H1 (cell line): ENCODE measurements at regions not wholly inside any gene's neighbourhood (a gene's known extent, or its start where the extent isn't known, plus 50 kb on each side); places are given as distances from the start of the nearest gene placed in this dataset.

ENCODE experiments used
- CTCF ChIA-PET: fragments of 300-600 bp; sonication (Branson Sonifier 250); formaldehyde crosslinking; loops from one replicate; lab custom pipeline; 2021; ENCODE audit not compliant: partially characterized antibody; lab: Charles Lee
- POLR2A ChIA-PET: fragments of 300-600 bp; sonication (Branson Sonifier 250); formaldehyde crosslinking; loops from one replicate; lab custom pipeline; 2021; ENCODE audit warnings: inconsistent platforms; ENCODE audit not compliant: partially characterized antibody; lab: Charles Lee
- DNase-seq, 2 experiments: peaks; one replicate each; pipeline versions ENCODE4 v3.0.0 to v3.0.0-alpha.2; 2010 to 2022; ENCODE audit warnings: low spot score in 2 of 2, low read depth in 1 of 2, mixed read lengths in 1 of 2
- FAIRE-seq: peaks from 2 replicates; lab custom pipeline; 2011; peaks lifted over from hg19 to GRCh38; lab: Jason Lieb, UNC
- H2AFZ ChIP-seq: 2 replicates; pipeline ENCODE4 v1.8.1; 2012; ENCODE audit warnings: low read length, inconsistent platforms
- H2AK5ac ChIP-seq: 2 replicates; pipeline ENCODE4 v1.6.1; 2013; ENCODE audit warnings: low read depth, low read length
- H2BK120ac ChIP-seq: replicated peaks from 2 replicates; pipeline ENCODE3; 2013; ENCODE audit warnings: low read depth, low read length, inconsistent platforms
- H2BK12ac ChIP-seq: 2 replicates; pipeline ENCODE4 v1.6.1; 2013; ENCODE audit warnings: low read depth, low read length
- H2BK15ac ChIP-seq: 2 replicates; pipeline ENCODE4 v1.6.1; 2013; ENCODE audit warnings: low read length
- H2BK20ac ChIP-seq: 2 replicates; pipeline ENCODE4 v1.6.1; 2013; ENCODE audit warnings: low read length
- H2BK5ac ChIP-seq: 2 replicates; pipeline ENCODE4 v1.6.1; 2013; ENCODE audit warnings: low read depth, low read length
- H3K14ac ChIP-seq: 2 replicates; pipeline ENCODE4 v1.6.1; 2013; ENCODE audit warnings: inconsistent platforms; ENCODE audit not compliant: insufficient read length
- H3K18ac ChIP-seq: 2 replicates; pipeline ENCODE4 v1.6.1; 2013; ENCODE audit warnings: low read length; ENCODE audit errors: extremely low read depth
- H3K23ac ChIP-seq: 2 replicates; pipeline ENCODE4 v1.6.1; 2013; ENCODE audit warnings: inconsistent platforms; ENCODE audit not compliant: insufficient read length
- H3K23me2 ChIP-seq: 2 replicates; pipeline ENCODE4 v1.6.1; 2013; ENCODE audit warnings: low read depth, low read length
- H3K27ac ChIP-seq: 2 replicates; pipeline ENCODE4 v1.6.1; 2011; ENCODE audit warnings: low read depth, low read length, inconsistent platforms
- H3K27me3 ChIP-seq, 4 experiments: replicated peaks in 1 of 4; 1 replicate in 1 of 4; 2 replicates in 3 of 4; pipeline versions ENCODE4 v1.6.1 to v1.8.1; 2011 to 2013; ENCODE audit warnings: low read length in 3 of 4, mild to moderate bottlenecking in 3 of 4, inconsistent platforms in 2 of 4, mixed read lengths in 2 of 4, moderate library complexity in 1 of 4; ENCODE audit not compliant: control insufficient read depth in 3 of 4, insufficient read depth in 3 of 4; ENCODE audit errors: extremely low read depth in 1 of 4
- H3K36me3 ChIP-seq, 4 experiments: 2 replicates each; pipeline versions ENCODE4 v1.6.1 to v1.8.1; 2011 to 2013; ENCODE audit warnings: mild to moderate bottlenecking in 4 of 4, low read length in 3 of 4, moderate library complexity in 2 of 4, control low read depth in 1 of 4, inconsistent platforms in 1 of 4; ENCODE audit not compliant: insufficient read depth in 4 of 4, control insufficient read depth in 2 of 4
- H3K4ac ChIP-seq: replicated peaks from 2 replicates; pipeline ENCODE3; 2013; ENCODE audit warnings: low read length, low read depth, mixed read lengths, inconsistent platforms; ENCODE audit not compliant: insufficient read length
- H3K4me1 ChIP-seq, 4 experiments: replicated peaks in 1 of 4; 1 replicate in 1 of 4; 2 replicates in 3 of 4; pipeline versions ENCODE4 v1.6.1 to v1.8.1; 2011 to 2013; ENCODE audit warnings: low read length in 3 of 4, inconsistent platforms in 2 of 4, mixed read lengths in 1 of 4; ENCODE audit not compliant: insufficient read depth in 4 of 4, control insufficient read depth in 3 of 4
- H3K4me2 ChIP-seq, 2 experiments: 2 replicates each; pipeline versions ENCODE4 v1.6.1 to v1.8.1; 2011 to 2013; ENCODE audit warnings: low read depth in 2 of 2, low read length in 2 of 2, control low read depth in 1 of 2, inconsistent platforms in 1 of 2, mild to moderate bottlenecking in 1 of 2; ENCODE audit not compliant: insufficient read depth in 1 of 2
- H3K4me3 ChIP-seq, 4 experiments: fragments of 200-600, 300-600 bp in 1 of 4; sonication (generic), shearing (Covaris generic), sonication (Bioruptor Twin) in 1 of 4; 2 replicates each; pipeline versions ENCODE4 v1.5.1 to v1.8.1; 2011 to 2016; ENCODE audit warnings: low read length in 4 of 4, low read depth in 3 of 4, control low read depth in 2 of 4, inconsistent platforms in 2 of 4, mild to moderate bottlenecking in 2 of 4, mixed read lengths in 1 of 4, moderate library complexity in 1 of 4; ENCODE audit not compliant: insufficient read depth in 2 of 4; ENCODE audit errors: extremely low read depth in 1 of 4
- H3K56ac ChIP-seq: replicated peaks from 2 replicates; pipeline ENCODE3; 2013; ENCODE audit warnings: low read depth, mild to moderate bottlenecking, mixed read lengths, low read length, inconsistent platforms; ENCODE audit not compliant: insufficient read length
- H3K79me1 ChIP-seq: 2 replicates; pipeline ENCODE4 v1.6.1; 2013; ENCODE audit warnings: low read depth, low read length, control low read depth
- H3K79me2 ChIP-seq, 2 experiments: 2 replicates each; pipeline versions ENCODE4 v1.6.1 to v1.8.1; 2012 to 2013; ENCODE audit warnings: low read length in 2 of 2, mild to moderate bottlenecking in 2 of 2, inconsistent platforms in 1 of 2; ENCODE audit not compliant: insufficient read depth in 2 of 2, control insufficient read depth in 1 of 2
- H3K9ac ChIP-seq, 4 experiments: replicated peaks in 1 of 4; 1 replicate in 1 of 4; 2 replicates in 3 of 4; pipeline versions ENCODE4 v1.6.1 to v1.8.1; 2011 to 2013; ENCODE audit warnings: low read depth in 3 of 4, low read length in 3 of 4, control low read depth in 2 of 4, mild to moderate bottlenecking in 2 of 4, moderate library complexity in 2 of 4, inconsistent platforms in 1 of 4; ENCODE audit errors: extremely low read depth in 1 of 4
- H3K9me3 ChIP-seq, 2 experiments: 2 replicates each; pipeline versions ENCODE4 v1.6.1 to v1.8.1; 2012 to 2013; ENCODE audit warnings: mild to moderate bottlenecking in 2 of 2, moderate library complexity in 2 of 2, control low read depth in 1 of 2, inconsistent platforms in 1 of 2, low read depth in 1 of 2, low read length in 1 of 2, mixed read lengths in 1 of 2; ENCODE audit not compliant: insufficient read depth in 2 of 2
- H4K20me1 ChIP-seq, 2 experiments: replicated peaks in 1 of 2; 2 replicates each; pipeline versions ENCODE3 to v1.8.1; 2011 to 2013; ENCODE audit warnings: inconsistent platforms in 2 of 2, low read length in 2 of 2, mild to moderate bottlenecking in 1 of 2; ENCODE audit not compliant: insufficient read depth in 2 of 2, control insufficient read depth in 1 of 2
- H4K5ac ChIP-seq: 2 replicates; pipeline ENCODE4 v1.6.1; 2013; ENCODE audit warnings: low read length, low read depth, mixed read lengths, inconsistent platforms; ENCODE audit not compliant: insufficient read length
- H4K8ac ChIP-seq: 2 replicates; pipeline ENCODE4 v1.8.0; 2013; ENCODE audit warnings: mild to moderate bottlenecking, moderate library complexity, low read length, inconsistent platforms; ENCODE audit not compliant: insufficient read depth; ENCODE audit errors: extremely low read depth
- H4K91ac ChIP-seq: replicated peaks from 2 replicates; pipeline ENCODE3; 2013; ENCODE audit warnings: low read length, mixed read lengths, inconsistent platforms; ENCODE audit not compliant: insufficient read length
- BCL11A ChIP-seq, 2 experiments: IDR thresholded peaks; one replicate each; pipeline ENCODE4 v1.6.1; 2011; ENCODE audit warnings: low read depth in 2 of 2, low read length in 2 of 2, mild to moderate bottlenecking in 2 of 2
- CBX5 ChIP-seq: fragments of 300-800, 300-1000 bp; sonication (generic); IDR thresholded peaks from 2 replicates; pipeline ENCODE4 v1.7.1; 2016; ENCODE audit warnings: antibody characterized with exemption, low read length, low read depth
- CTBP2 ChIP-seq: IDR thresholded peaks from 2 replicates; pipeline ENCODE4 v1.7.0; 2011; ENCODE audit warnings: borderline replicate concordance, mild to moderate bottlenecking, moderate library complexity, mixed read lengths, low read length; ENCODE audit not compliant: insufficient read depth, insufficient read length
- EP300 ChIP-seq, 2 experiments: IDR thresholded peaks; 1 replicate in 1 of 2; 2 replicates in 1 of 2; pipeline ENCODE4 v1.6.1; 2011 to 2012; ENCODE audit warnings: low read depth in 2 of 2, low read length in 2 of 2, mild to moderate bottlenecking in 2 of 2, borderline replicate concordance in 1 of 2, inconsistent platforms in 1 of 2, moderate library complexity in 1 of 2
- JUND ChIP-seq: IDR thresholded peaks from 2 replicates; pipeline ENCODE4 v1.6.1; 2011; ENCODE audit warnings: mild to moderate bottlenecking, improper control_type of control experiment, low read length
- MAFK ChIP-seq: IDR thresholded peaks from 2 replicates; pipeline ENCODE4 v1.6.1; 2012; ENCODE audit warnings: low read depth, mild to moderate bottlenecking, improper control_type of control experiment, low read length
- PHF8 ChIP-seq: fragments of 200-600 bp; sonication (generic); conservative IDR thresholded peaks from 2 replicates; pipeline ENCODE4 v1.7.1; 2012; ENCODE audit warnings: low read depth, mild to moderate bottlenecking, inconsistent platforms, low read length, moderate library complexity
- RNF2 ChIP-seq: fragments of 200-900, 300-1000 bp; sonication (generic); IDR thresholded peaks from 2 replicates; pipeline ENCODE4 v1.7.1; 2016; ENCODE audit warnings: borderline replicate concordance, low read depth, mild to moderate bottlenecking, antibody characterized with exemption, low read length; ENCODE audit not compliant: poor library complexity, severe bottlenecking; ENCODE audit errors: missing control alignments
- TAF1 ChIP-seq: IDR thresholded peaks from 2 replicates; pipeline ENCODE4 v1.6.1; 2011; ENCODE audit warnings: mild to moderate bottlenecking, low read depth, low read length
- TCF12 ChIP-seq: IDR thresholded peaks from 2 replicates; pipeline ENCODE4 v1.6.1; 2011; ENCODE audit warnings: low read depth, mild to moderate bottlenecking, low read length
- TEAD4 ChIP-seq: IDR thresholded peaks from 2 replicates; pipeline ENCODE4 v1.6.1; 2012; ENCODE audit warnings: low read depth, low read length, inconsistent platforms, mixed read lengths
- WGBS, 2 experiments: shearing (Covaris generic) in 1 of 2; methylation state at CpG; one replicate each; pipeline versions ENCODE4 v1.1.6 to v1.1.7; 2013 to 2015; ENCODE audit warnings: low lambda C conversion rate in 2 of 2, mixed read lengths in 2 of 2, inconsistent platforms in 1 of 2, low coverage in 1 of 2, missing lambda C conversion rate in 1 of 2; ENCODE audit not compliant: insufficient replicate concordance in 2 of 2, insufficient coverage in 1 of 2, insufficient read length in 1 of 2; ENCODE audit errors: extremely low coverage in 1 of 2, missing lambda C conversion rate in 1 of 2; 5-methylcytosine and 5-hydroxymethylcytosine counted together

- H2BK12ac ChIP-seq, result no peak overlapping the region
- no peak overlapping the region for H2BK20ac ChIP-seq
- no peak overlapping the region for H2BK15ac ChIP-seq
- WGBS, 2 experiments, result 86% methylated on average over 2 of the region's 2 CpGs; no CpG with 5 or more reads in 1 of the 2 experiments
- H4K20me1 ChIP-seq, result no peaks in the 10 kb centered on the region
- no peak overlapping the region for H4K91ac ChIP-seq
- no peak for DNase-seq
- H3K79me1 ChIP-seq, result no peaks in the 10 kb centered on the region
- ChIA-PET POLR2A (no interaction called here), CTCF (interaction anchor here (0.6 to 0.9 kb wide), 2 partner anchors 134 to 1649 kb away, joined by 3 to 4 read pairs; no protein-coding TSS in a partner anchor)
- H3K4me2 ChIP-seq, result no peak overlapping the region
- no peak overlapping the region for H2AK5ac ChIP-seq
- no peak overlapping the region for H3K9ac ChIP-seq
- FAIRE-seq, result no peak
- H3K14ac ChIP-seq, result no peak overlapping the region
- no peak overlapping the region for H2BK5ac ChIP-seq
- H3K23me2 ChIP-seq, result peaks cover 1% of the 10 kb centered on the region; the same call in 1 of the 2 replicates
- H2AFZ ChIP-seq, result no peak overlapping the region
- H2BK120ac ChIP-seq, result no peak overlapping the region
- no peak overlapping the region for H3K56ac ChIP-seq
- no peaks in the 10 kb centered on the region for H3K36me3 ChIP-seq
- H4K5ac ChIP-seq, result no peak overlapping the region
- H3K9me3 ChIP-seq, result no peaks in the 10 kb centered on the region
- H3K4me3 ChIP-seq, result no peak overlapping the region
- no peak overlapping the region for H4K8ac ChIP-seq
- H3K27me3 ChIP-seq, result no peaks in the 10 kb centered on the region; a peak in 1 of 7 replicates
- H3K4ac ChIP-seq, result no peak overlapping the region
- H3K27ac ChIP-seq, result no peak overlapping the region
- H3K23ac ChIP-seq, result no peak overlapping the region
- no peaks in the 10 kb centered on the region for H3K79me2 ChIP-seq
- H3K4me1 ChIP-seq, result no peaks in the 10 kb centered on the region
- H3K18ac ChIP-seq, result no peak overlapping the region
- no peak for TF ChIP-seq BCL11A (IDR thresholded peaks at IDR 0.05; ENCODE audit: low read depth in 2 of 2, low read length in 2 of 2)
- TF ChIP-seq MAFK, result no peak
- no peak for TF ChIP-seq PHF8
- no peak for TF ChIP-seq TEAD4
- TF ChIP-seq CTBP2, result no peak
- no peak for TF ChIP-seq CBX5
- no peak for TF ChIP-seq TCF12
- TF ChIP-seq RNF2, result no peak
- TF ChIP-seq JUND, result no peak
- TF ChIP-seq EP300 (IDR thresholded peaks at IDR 0.05; ENCODE audit: borderline replicate concordance in 1 of 2, low read depth in 2 of 2, low read length in 2 of 2), result no peak
- TF ChIP-seq TAF1, result no peak
Measured at GRCh38 chr7:110418659-110419280, 672.2 kb upstream of the LRRN3 start.
